ENCODE measurements at regions not wholly inside any gene's neighbourhood (a gene's known extent, or its start where the extent isn't known, plus 50 kb on each side); places are given as distances from the start of the nearest gene placed in this dataset.

DNA sequence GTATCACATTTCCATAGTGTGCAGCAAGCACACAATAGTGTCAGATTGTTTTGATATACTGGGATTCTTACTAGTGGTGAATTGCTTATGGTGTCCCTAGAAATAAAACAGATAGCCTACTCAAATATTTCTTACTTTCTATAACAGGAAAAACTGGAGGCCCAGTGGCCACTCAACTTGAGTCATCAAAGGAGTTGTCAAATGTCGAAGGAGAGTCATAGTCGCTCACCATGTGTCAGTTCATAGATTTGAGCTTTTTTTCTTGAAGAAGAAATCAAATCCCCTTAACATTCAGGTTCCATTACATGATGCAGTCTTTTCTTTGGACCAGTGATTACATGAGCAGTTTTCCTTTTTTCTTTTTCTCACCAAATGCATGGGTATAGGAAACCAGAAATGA, 1271.0 kb downstream of the RAPGEF2 start:
- Histone ChIP-seq H3K36me3 (ENCODE audit: control insufficient read depth, insufficient read depth, low read length) (no peaks in the 10 kb centered on the region), H3K4me1 (ENCODE audit: control insufficient read depth, insufficient read depth, low read length) (no peaks in the 10 kb centered on the region), H3K27ac (ENCODE audit: low read length) (no peak overlapping the region), H3K9me3 (ENCODE audit: control insufficient read depth, low read depth, low read length) (no peaks in the 10 kb centered on the region), H3K4me3 (ENCODE audit: low read length) (no peak overlapping the region), H3K27me3 (ENCODE audit: control insufficient read depth, insufficient read depth, low read length) (no peaks in the 10 kb centered on the region)
- DNase-seq: no peak
- 100% methylated on average over 2 of the region's 2 CpGs for WGBS (ENCODE audit: insufficient coverage, low lambda C conversion rate)

DNA sequence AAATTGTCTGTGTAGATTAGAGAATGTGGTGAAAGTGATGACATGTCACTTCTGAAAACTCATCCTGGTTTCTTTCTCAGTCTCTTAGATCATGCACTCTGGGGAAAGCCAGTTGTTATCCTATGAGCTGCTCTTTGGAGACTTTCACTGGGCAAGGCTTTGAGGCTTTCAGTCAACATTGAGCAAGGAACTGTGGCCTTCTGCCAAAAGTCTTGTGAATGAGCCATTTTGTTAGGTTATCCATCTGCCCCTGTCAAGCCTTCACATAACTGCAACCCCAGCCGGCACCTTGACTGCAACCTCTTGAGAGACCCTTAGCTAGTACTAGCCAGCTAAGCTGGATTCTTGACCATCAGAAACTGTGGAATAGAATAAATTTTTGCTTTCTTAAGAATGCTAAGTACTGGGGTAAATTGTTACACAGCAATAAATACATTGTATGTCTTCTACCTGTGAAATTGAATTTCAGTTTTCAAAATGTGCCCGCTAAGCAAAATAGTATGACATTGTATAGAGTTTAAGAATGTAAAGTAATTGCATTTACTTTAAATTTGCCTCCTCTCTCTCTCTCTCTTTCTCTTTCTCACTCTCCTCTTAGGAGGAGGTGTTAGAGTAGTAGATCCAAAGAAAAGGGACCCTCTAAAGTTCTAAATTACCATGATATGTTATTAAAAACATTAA, 1273.0 kb downstream of the RAPGEF2 start:
- H3K9me3 ChIP-seq (ENCODE audit: control insufficient read depth, low read depth, low read length): no peaks in the 10 kb centered on the region

DNA sequence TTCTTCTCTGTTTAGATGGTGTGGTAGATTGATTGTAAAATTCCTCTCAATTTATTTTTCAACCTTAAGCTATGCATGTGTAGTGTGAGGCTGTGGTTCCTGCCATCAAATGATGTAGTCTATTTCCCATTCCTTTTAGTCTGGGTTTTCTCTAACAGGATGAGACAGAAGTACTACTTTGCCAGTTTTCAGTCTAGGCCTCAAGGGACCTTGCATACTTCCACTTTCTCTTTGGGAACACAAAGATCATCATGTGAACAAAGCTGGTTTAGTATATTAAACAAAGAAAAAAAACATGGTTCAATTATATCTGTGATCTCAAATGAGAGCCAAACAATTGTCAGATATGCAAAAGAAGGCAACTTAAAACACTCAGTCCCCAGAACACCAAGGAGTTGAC, 1284.0 kb downstream of the RAPGEF2 start:
- H3K4me1 ChIP-seq (ENCODE audit: control insufficient read depth, insufficient read depth, low read length): no peaks in the 10 kb centered on the region
- no peaks in the 10 kb centered on the region for H3K36me3 ChIP-seq (ENCODE audit: control insufficient read depth, insufficient read depth, low read length)
- peaks cover 13% of the 10 kb centered on the region for H3K9me3 ChIP-seq (ENCODE audit: control insufficient read depth, low read depth, low read length)
- no peaks in the 10 kb centered on the region for H3K27me3 ChIP-seq (ENCODE audit: control insufficient read depth, insufficient read depth, low read length)
- H3K27ac ChIP-seq (ENCODE audit: low read length): no peak overlapping the region
- no peak for DNase-seq
- no peak overlapping the region for H3K4me3 ChIP-seq (ENCODE audit: low read length)

More for the DNA sequence above, 1273.0 kb downstream of the RAPGEF2 start:
- no peak overlapping the region for H3K27ac ChIP-seq (ENCODE audit: low read length)
- no peaks in the 10 kb centered on the region for H3K36me3 ChIP-seq (ENCODE audit: control insufficient read depth, insufficient read depth, low read length)
- no peak overlapping the region for H3K4me3 ChIP-seq (ENCODE audit: low read length)
- DNase-seq: no peak
- no peaks in the 10 kb centered on the region for H3K27me3 ChIP-seq (ENCODE audit: control insufficient read depth, insufficient read depth, low read length)
- WGBS (ENCODE audit: insufficient coverage, low lambda C conversion rate): 83% methylated on average over 1 of the region's 2 CpGs
- no peaks in the 10 kb centered on the region for H3K4me1 ChIP-seq (ENCODE audit: control insufficient read depth, insufficient read depth, low read length)

DNA sequence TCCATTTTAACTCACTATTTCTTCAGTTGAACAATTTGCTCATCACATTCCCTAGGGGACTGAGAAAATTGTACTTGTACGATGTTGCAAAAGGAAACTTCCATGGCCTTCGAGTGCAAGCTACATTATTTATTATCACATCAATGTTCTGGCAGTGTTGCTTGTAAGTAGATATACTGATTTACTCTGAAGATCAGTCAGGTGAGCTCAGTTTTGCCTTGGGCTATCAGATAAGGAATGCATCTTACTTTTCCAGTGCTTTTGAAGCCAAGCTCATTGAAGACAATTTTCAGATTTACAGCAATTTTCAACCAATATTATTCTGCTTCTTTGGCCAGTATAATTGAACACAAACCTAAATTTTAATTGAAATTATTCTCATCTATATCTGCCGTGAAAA, 1296.9 kb downstream of the RAPGEF2 start:
- H3K27me3 ChIP-seq (ENCODE audit: control insufficient read depth, insufficient read depth, low read length): no peaks in the 10 kb centered on the region
- WGBS (ENCODE audit: insufficient coverage, low lambda C conversion rate): 100% methylated on average over 1 of the region's 3 CpGs
- H3K9me3 ChIP-seq (ENCODE audit: control insufficient read depth, low read depth, low read length): no peaks in the 10 kb centered on the region
- no peaks in the 10 kb centered on the region for H3K4me1 ChIP-seq (ENCODE audit: control insufficient read depth, insufficient read depth, low read length)
- H3K36me3 ChIP-seq (ENCODE audit: control insufficient read depth, insufficient read depth, low read length): no peaks in the 10 kb centered on the region
- H3K27ac ChIP-seq (ENCODE audit: low read length): no peak overlapping the region
- H3K4me3 ChIP-seq (ENCODE audit: low read length): no peak overlapping the region
- no peak for DNase-seq

DNA sequence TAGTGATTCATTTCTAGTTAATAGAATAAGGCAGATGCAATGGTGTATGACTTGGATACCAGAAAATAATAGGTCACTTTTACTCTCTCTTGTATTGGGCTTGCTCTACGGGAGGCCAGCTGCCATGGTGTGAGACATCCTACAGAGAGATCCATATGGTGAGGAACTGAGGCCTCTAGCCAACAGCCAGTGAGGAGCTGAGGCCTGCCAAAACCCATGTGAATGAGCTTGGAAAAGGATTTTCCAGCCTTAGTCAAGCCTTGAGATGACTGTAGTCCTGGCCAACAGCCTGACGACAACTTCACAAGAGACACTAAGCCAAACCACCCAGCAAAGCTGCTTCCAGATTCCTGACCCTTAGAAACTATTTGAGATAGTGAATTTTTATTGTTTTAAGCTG, 1300.2 kb downstream of the RAPGEF2 start:
- no peak for DNase-seq
- no peaks in the 10 kb centered on the region for H3K27me3 ChIP-seq (ENCODE audit: control insufficient read depth, insufficient read depth, low read length)
- 100% methylated on average over 1 of the region's 2 CpGs for WGBS (ENCODE audit: insufficient coverage, low lambda C conversion rate)
- H3K27ac ChIP-seq (ENCODE audit: low read length): no peak overlapping the region
- no peaks in the 10 kb centered on the region for H3K36me3 ChIP-seq (ENCODE audit: control insufficient read depth, insufficient read depth, low read length)
- no peak overlapping the region for H3K4me3 ChIP-seq (ENCODE audit: low read length)
- no peaks in the 10 kb centered on the region for H3K4me1 ChIP-seq (ENCODE audit: control insufficient read depth, insufficient read depth, low read length)
- H3K9me3 ChIP-seq (ENCODE audit: control insufficient read depth, low read depth, low read length): no peaks in the 10 kb centered on the region

DNA sequence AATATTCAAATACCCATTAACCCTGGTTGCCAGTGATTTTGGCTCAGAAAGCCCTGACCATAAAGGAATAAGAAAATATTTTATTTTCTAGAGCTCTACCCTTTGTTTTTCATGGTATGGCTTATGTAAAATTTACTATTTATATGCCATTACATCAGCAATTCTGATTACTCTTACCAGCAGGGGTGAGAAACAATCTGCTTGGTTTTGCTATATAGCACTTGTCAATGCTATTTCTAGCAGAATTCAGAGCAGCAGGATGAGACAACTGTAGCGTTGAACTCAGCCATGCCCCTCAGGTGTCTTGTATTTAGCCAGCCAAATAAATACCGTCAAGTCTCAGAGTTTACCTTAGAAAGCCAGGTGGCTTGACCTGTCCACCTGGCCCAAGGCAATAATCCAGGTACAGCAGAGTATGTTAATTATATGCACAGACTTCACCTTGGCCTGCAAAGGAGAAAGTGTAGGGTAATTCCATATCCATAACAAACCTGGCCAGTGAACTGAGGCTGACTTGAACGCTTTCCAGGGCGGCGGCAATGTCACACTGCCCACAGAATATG, 1303.5 kb downstream of the RAPGEF2 start:
- no peaks in the 10 kb centered on the region for H3K27me3 ChIP-seq (ENCODE audit: control insufficient read depth, insufficient read depth, low read length)
- no peak overlapping the region for H3K4me3 ChIP-seq (ENCODE audit: low read length)
- DNase-seq: no peak
- no peaks in the 10 kb centered on the region for H3K4me1 ChIP-seq (ENCODE audit: control insufficient read depth, insufficient read depth, low read length)
- no CpG with 5 or more reads among the region's 5 CpGs for WGBS (ENCODE audit: insufficient coverage, low lambda C conversion rate)
- no peak overlapping the region for H3K27ac ChIP-seq (ENCODE audit: low read length)
- no peaks in the 10 kb centered on the region for H3K9me3 ChIP-seq (ENCODE audit: control insufficient read depth, low read depth, low read length)
- no peaks in the 10 kb centered on the region for H3K36me3 ChIP-seq (ENCODE audit: control insufficient read depth, insufficient read depth, low read length)

DNA sequence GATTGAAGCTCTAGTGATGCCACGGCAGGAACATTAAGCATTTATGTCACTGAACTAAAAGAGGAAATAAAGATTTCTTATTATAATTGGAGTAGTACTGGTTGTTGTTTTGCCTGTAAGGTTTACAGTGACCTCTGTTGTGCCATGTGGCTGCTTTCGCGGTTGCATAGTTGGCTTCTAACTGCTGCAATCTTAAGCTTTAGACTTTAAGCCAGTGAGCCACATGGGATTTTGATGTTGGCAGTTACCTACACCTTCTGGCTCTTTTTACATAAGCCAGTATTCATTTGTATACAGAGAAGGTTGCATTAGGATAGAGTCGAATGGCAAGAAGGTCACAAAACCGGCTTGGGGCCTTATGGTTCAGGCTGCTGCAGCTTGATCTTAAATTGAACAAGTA, 1311.6 kb downstream of the RAPGEF2 start:
- no peak for DNase-seq
- WGBS (ENCODE audit: insufficient coverage, low lambda C conversion rate): no CpG with 5 or more reads among the region's 5 CpGs
- no peaks in the 10 kb centered on the region for H3K9me3 ChIP-seq (ENCODE audit: control insufficient read depth, low read depth, low read length)

DNA sequence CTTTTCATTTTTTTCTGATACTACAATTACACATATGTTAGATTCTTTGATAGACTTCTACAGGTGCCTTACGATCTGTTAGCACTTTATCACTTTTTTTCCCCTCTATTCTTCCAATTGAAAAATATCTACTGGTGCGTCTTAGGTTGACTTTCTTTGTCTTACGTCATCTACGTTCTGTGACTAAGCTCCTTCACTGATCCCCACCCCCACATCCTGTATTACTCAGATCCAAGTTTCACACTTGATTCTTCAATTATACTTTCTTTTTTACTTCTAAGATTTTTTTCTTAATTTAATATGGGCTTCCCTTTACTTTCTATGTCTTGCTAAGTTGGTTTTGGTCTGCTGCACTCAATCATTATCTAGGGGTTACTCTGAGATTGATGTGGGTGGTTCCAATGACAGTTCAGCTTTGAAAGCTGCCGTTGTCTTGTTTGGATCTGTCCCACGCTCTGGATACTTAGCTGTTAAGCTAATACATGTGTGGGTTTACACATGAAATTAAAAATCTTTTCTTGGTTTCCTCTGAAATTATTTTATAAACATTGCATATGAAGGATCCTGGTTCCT, 1321.1 kb downstream of the RAPGEF2 start:
- no peak overlapping the region for H3K27ac ChIP-seq (ENCODE audit: low read length)
- 70% methylated on average over 3 of the region's 6 CpGs for WGBS (ENCODE audit: insufficient coverage, low lambda C conversion rate)
- no peaks in the 10 kb centered on the region for H3K4me1 ChIP-seq (ENCODE audit: control insufficient read depth, insufficient read depth, low read length)
- no peaks in the 10 kb centered on the region for H3K27me3 ChIP-seq (ENCODE audit: control insufficient read depth, insufficient read depth, low read length)
- no peak for DNase-seq
- H3K9me3 ChIP-seq (ENCODE audit: control insufficient read depth, low read depth, low read length): no peaks in the 10 kb centered on the region
- no peaks in the 10 kb centered on the region for H3K36me3 ChIP-seq (ENCODE audit: control insufficient read depth, insufficient read depth, low read length)
- no peak overlapping the region for H3K4me3 ChIP-seq (ENCODE audit: low read length)

More for the DNA sequence above, 1311.6 kb downstream of the RAPGEF2 start:
- Histone ChIP-seq H3K27me3 (ENCODE audit: control insufficient read depth, insufficient read depth, low read length) (no peaks in the 10 kb centered on the region), H3K36me3 (ENCODE audit: control insufficient read depth, insufficient read depth, low read length) (no peaks in the 10 kb centered on the region), H3K4me3 (ENCODE audit: low read length) (no peak overlapping the region), H3K27ac (ENCODE audit: low read length) (no peak overlapping the region), H3K4me1 (ENCODE audit: control insufficient read depth, insufficient read depth, low read length) (no peaks in the 10 kb centered on the region)

DNA sequence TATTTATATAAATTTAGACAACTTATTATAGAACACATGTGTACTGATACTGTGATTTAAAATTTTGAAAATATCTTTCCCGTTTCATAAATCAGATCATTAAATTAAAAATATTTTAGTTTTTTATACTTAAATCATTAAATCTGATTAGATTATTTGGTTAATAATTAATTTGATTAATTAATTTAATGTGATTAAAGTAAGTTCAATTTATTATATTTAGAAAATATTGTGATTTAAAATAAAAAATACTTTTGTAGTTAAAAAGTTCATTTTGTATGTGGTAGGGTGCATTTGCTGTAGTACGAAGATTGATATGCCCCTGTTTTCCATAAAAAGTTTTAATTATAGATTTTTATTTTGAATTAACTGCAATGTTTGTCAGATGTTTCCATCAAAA, 1323.4 kb downstream of the RAPGEF2 start:
- WGBS (ENCODE audit: insufficient coverage, low lambda C conversion rate): 100% methylated on average over 1 of the region's 2 CpGs
- Histone ChIP-seq H3K4me3 (ENCODE audit: low read length) (no peak overlapping the region), H3K9me3 (ENCODE audit: control insufficient read depth, low read depth, low read length) (no peaks in the 10 kb centered on the region), H3K4me1 (ENCODE audit: control insufficient read depth, insufficient read depth, low read length) (no peaks in the 10 kb centered on the region), H3K27me3 (ENCODE audit: control insufficient read depth, insufficient read depth, low read length) (no peaks in the 10 kb centered on the region), H3K27ac (ENCODE audit: low read length) (no peak overlapping the region), H3K36me3 (ENCODE audit: control insufficient read depth, insufficient read depth, low read length) (no peaks in the 10 kb centered on the region)
- DNase-seq: no peak

DNA sequence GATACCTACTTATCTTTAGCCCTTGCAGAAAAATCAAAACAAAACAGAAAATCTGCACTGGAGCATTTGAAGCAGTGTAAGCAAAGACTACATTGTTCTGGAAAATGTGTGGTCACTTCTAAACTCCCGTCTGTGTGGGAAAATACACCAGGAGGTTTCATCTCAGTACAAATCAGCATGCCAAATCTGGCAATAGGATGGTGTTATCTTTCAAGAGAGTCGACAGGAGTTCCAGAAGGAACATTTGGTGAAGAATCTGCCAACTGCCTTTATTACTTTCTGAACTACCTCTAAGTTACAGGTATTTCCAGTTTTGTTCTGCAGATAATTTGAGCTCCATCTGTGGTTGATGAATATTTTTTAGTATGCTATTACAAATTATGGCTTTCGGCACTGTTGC, 1348.0 kb downstream of the RAPGEF2 start:
- no peak for DNase-seq
- H3K4me1 ChIP-seq (ENCODE audit: control insufficient read depth, insufficient read depth, low read length): no peaks in the 10 kb centered on the region
- no peaks in the 10 kb centered on the region for H3K27me3 ChIP-seq (ENCODE audit: control insufficient read depth, insufficient read depth, low read length)
- no peaks in the 10 kb centered on the region for H3K9me3 ChIP-seq (ENCODE audit: control insufficient read depth, low read depth, low read length)
- WGBS (ENCODE audit: insufficient coverage, low lambda C conversion rate): 83% methylated on average over 1 of the region's 3 CpGs
- H3K36me3 ChIP-seq (ENCODE audit: control insufficient read depth, insufficient read depth, low read length): no peaks in the 10 kb centered on the region
- H3K27ac ChIP-seq (ENCODE audit: low read length): no peak overlapping the region
- H3K4me3 ChIP-seq (ENCODE audit: low read length): no peak overlapping the region
